Kidney (tissue), 13 donors: ENCODE measurements at regions not wholly inside any gene's neighbourhood (a gene's known extent, or its start where the extent isn't known, plus 50 kb on each side); places are given as distances from the start of the nearest gene placed in this dataset.
A peak's percentile ranks its signal among the peaks of the same experiment; 100 is the strongest.

Experiments
- DNase-seq, 5 donors: peaks; one replicate each; pipeline ENCODE4 v3.0.0-alpha.2; 2013 to 2020
- FAIRE-seq: peaks from 2 replicates; lab custom pipeline; 2012; peaks lifted over from hg19 to GRCh38; lab: Jason Lieb, UNC
- H3K27ac ChIP-seq, 2 donors: one replicate each; pipeline ENCODE4 v1.7.0; 2013; ENCODE audit warnings: low read depth in 2 of 2, low read length in 2 of 2, inconsistent platforms in 1 of 2
- H3K27me3 ChIP-seq: one replicate; pipeline ENCODE4 v1.7.1; 2013; ENCODE audit warnings: low read length, inconsistent platforms; ENCODE audit not compliant: control insufficient read depth, insufficient read depth
- H3K36me3 ChIP-seq, 3 donors: one replicate each; pipeline versions ENCODE4 v1.7.0 to v1.7.1; 2013; ENCODE audit warnings: low read length in 3 of 3, control low read depth in 1 of 3, inconsistent platforms in 1 of 3; ENCODE audit not compliant: insufficient read depth in 3 of 3, control insufficient read depth in 2 of 3
- H3K4me1 ChIP-seq, 3 donors: one replicate each; pipeline versions ENCODE4 v1.7.0 to v1.7.1; 2013; ENCODE audit warnings: low read length in 3 of 3, inconsistent platforms in 1 of 3, low read depth in 1 of 3; ENCODE audit not compliant: control insufficient read depth in 2 of 3, insufficient read depth in 2 of 3
- H3K4me3 ChIP-seq, 3 donors: one replicate each; pipeline versions ENCODE4 v1.7.0 to v1.8.1; 2013; ENCODE audit warnings: low read length in 3 of 3, control low read depth in 1 of 3, inconsistent platforms in 1 of 3
- H3K9ac ChIP-seq, 3 donors: one replicate each; pipeline versions ENCODE4 v1.7.0 to v1.7.1; 2013; ENCODE audit warnings: low read length in 3 of 3, control low read depth in 1 of 3, inconsistent platforms in 1 of 3
- H3K9me3 ChIP-seq, 3 donors: one replicate each; pipeline versions ENCODE4 v1.7.0 to v1.7.1; 2013; ENCODE audit warnings: low read length in 3 of 3, control low read depth in 1 of 3, inconsistent platforms in 1 of 3; ENCODE audit not compliant: control insufficient read depth in 2 of 3, insufficient read depth in 1 of 3
- intact Hi-C: fragments of 100-400 bp; cut with DNase I; formaldehyde crosslinking; loops from one replicate; pipeline ENCODE4 v1.11.1; 2022
- TF ChIP-seq, protein P1 (sequence below): IDR thresholded peaks from 3 replicates; pipeline ENCODE4 v1.5.1; 2012; ENCODE audit warnings: mild to moderate bottlenecking, moderate library complexity, borderline replicate concordance; ENCODE audit not compliant: insufficient read depth; ENCODE audit errors: extremely low read depth
- donor health status: control.
- donor health status: control.
- donor health status: control.
- donor health status: control.
- donor health status: control.
- donor health status: DM: yes; HTN: yes; CAD: no.
- donor health status: Normal renal cell carcinoma (clear cell type).

DNA sequence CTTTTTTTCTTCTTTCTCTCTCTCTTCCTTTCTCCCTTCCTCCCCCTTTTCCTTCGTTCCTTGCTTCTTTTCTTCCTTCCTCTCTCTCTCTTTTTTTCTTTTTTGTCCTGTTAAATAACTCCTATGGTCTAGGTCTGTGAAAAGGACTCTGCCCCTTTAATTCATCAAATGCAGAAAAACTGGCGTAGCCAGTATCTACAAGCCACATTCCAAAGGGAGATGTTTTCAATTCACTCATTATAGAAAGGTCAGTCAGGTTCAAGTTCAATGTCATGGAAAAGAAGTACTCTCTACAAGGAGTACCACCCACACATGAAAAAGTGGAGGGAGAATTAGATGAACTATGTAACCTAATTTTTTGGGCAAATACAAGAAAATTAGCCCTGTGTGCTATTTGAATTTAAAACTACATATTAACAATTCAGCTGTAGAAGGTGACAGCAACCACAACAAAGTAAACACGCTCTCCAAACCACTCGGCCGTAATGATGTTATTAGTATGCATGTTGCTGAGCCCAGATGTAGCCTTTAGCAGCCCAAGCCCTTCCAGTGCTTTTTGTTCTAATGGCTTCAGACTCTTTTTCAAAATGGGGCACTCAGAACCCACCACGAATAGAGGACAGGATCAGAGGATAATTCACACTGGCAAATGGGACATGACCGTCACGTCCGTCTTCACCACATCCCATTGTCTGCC, 735.4 kb upstream of the FANCL start:
- DNase-seq (peak in 2 of 5 donors; percentile 38 to 49), FAIRE-seq (no peak)
- TF ChIP-seq, protein P1, sequence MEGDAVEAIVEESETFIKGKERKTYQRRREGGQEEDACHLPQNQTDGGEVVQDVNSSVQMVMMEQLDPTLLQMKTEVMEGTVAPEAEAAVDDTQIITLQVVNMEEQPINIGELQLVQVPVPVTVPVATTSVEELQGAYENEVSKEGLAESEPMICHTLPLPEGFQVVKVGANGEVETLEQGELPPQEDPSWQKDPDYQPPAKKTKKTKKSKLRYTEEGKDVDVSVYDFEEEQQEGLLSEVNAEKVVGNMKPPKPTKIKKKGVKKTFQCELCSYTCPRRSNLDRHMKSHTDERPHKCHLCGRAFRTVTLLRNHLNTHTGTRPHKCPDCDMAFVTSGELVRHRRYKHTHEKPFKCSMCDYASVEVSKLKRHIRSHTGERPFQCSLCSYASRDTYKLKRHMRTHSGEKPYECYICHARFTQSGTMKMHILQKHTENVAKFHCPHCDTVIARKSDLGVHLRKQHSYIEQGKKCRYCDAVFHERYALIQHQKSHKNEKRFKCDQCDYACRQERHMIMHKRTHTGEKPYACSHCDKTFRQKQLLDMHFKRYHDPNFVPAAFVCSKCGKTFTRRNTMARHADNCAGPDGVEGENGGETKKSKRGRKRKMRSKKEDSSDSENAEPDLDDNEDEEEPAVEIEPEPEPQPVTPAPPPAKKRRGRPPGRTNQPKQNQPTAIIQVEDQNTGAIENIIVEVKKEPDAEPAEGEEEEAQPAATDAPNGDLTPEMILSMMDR: no peak

DNA sequence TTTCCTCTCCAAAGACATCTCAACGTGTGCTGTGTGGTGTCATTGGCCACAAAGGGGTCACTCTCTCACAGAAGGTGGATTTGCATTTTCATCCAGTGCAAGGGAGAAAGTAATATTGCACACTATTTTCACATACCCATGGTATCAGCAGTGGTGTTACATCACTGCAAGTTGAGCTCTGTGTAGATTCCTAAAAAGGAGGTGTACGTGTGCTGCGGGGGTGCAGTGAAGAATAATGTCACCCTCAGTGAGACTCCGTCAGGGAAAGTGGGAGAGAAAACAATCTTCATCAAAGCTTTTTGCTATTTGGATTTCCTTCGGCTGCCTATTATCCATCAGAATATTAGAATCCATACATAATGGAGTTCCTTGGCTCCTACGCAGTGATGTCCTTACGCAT, 733.8 kb upstream of the FANCL start:
- Histone ChIP-seq H3K4me1 (peaks cover 0 to 3% (median 0%) of the 10 kb centered on the region in 3 donors), H3K27me3 (no peaks in the 10 kb centered on the region), H3K9me3 (no peaks in the 10 kb centered on the region), H3K4me3 (no peak overlapping the region), H3K27ac (no peak overlapping the region), H3K9ac (no peak overlapping the region), H3K36me3 (no peaks in the 10 kb centered on the region)
- TF ChIP-seq, protein P1: no peak
- intact Hi-C loops: no loop called here
- FAIRE-seq (no peak), DNase-seq (no peak)

More for the DNA sequence above, 735.4 kb upstream of the FANCL start:
- Histone ChIP-seq H3K4me1 (peaks cover 0 to 3% (median 0%) of the 10 kb centered on the region in 3 donors), H3K27me3 (no peaks in the 10 kb centered on the region), H3K36me3 (no peaks in the 10 kb centered on the region), H3K4me3 (no peak overlapping the region), H3K9ac (no peak overlapping the region), H3K27ac (peak overlapping the region; percentile 9 to 15), H3K9me3 (no peaks in the 10 kb centered on the region)
- intact Hi-C loops: no loop called here

DNA sequence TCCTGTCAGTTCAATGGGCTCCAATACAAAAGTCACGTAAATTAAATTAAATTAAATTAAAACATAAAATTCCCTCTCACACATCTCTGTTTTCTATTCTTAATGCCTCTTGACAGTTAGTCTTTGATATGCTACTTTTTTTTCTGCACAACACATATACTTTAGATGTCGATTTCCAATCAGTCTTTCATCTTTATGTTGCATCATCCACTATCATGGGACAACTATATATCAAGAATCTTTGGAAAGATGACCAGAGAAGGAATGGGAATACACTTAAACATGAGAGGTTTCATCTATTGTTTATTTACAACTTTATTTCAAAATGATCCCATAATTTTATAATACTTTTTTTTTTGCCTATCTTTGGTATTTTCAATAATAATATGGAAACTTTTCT, 733.3 kb upstream of the FANCL start:
- Histone ChIP-seq H3K9me3 (no peaks in the 10 kb centered on the region), H3K27me3 (no peaks in the 10 kb centered on the region), H3K27ac (no peak overlapping the region), H3K4me3 (no peak overlapping the region), H3K36me3 (no peaks in the 10 kb centered on the region), H3K9ac (no peak overlapping the region), H3K4me1 (peaks cover 0 to 3% (median 0%) of the 10 kb centered on the region in 3 donors)
- FAIRE-seq (peak; percentile 13), DNase-seq (no peak)
- TF ChIP-seq, protein P1: no peak
- intact Hi-C loops: no loop called here
